Neural cell (in vitro differentiated cells): ENCODE measurements at regions not wholly inside any gene's neighbourhood (a gene's known extent, or its start where the extent isn't known, plus 50 kb on each side); places are given as distances from the start of the nearest gene placed in this dataset.

Experiments used
- EP300 ChIP-seq: fragments of 450-650 bp; conservative IDR thresholded peaks from 2 replicates; pipeline ENCODE4 v1.6.1; 2014; ENCODE audit warnings: antibody characterized with exemption, mild to moderate bottlenecking, moderate library complexity; ENCODE audit not compliant: poor library complexity, severe bottlenecking
- EZH2 ChIP-seq: fragments of 200-600, 300-800 bp; shearing (Covaris generic), sonication (generic); IDR thresholded peaks from 2 replicates; pipeline ENCODE4 v1.6.1; 2014; ENCODE audit warnings: antibody characterized with exemption, low read length, borderline replicate concordance, mild to moderate bottlenecking; ENCODE audit not compliant: insufficient read depth, poor library complexity, severe bottlenecking
- MXI1 ChIP-seq: fragments of 450-650 bp; conservative IDR thresholded peaks from 2 replicates; pipeline ENCODE4 v1.6.1; 2014; ENCODE audit warnings: antibody characterized with exemption, mild to moderate bottlenecking; ENCODE audit not compliant: poor library complexity, severe bottlenecking
- POLR2AphosphoS5 ChIP-seq: IDR thresholded peaks from 2 replicates; pipeline ENCODE4 v1.6.1; 2012
- RAD21 ChIP-seq: fragments of 450-650 bp; conservative IDR thresholded peaks from 2 replicates; pipeline ENCODE4 v1.6.1; 2014; ENCODE audit warnings: antibody characterized with exemption, mild to moderate bottlenecking, moderate library complexity
- TAF1 ChIP-seq: IDR thresholded peaks from 2 replicates; pipeline ENCODE4 v1.6.1; 2012; ENCODE audit warnings: low read depth
- TF ChIP-seq, protein P1 (sequence below): fragments of 450-650 bp; IDR thresholded peaks from 2 replicates; pipeline ENCODE4 v1.5.1; 2014; ENCODE audit warnings: antibody characterized with exemption, mild to moderate bottlenecking, moderate library complexity; ENCODE audit not compliant: poor library complexity, severe bottlenecking
- TF ChIP-seq, protein P2 (sequence below): IDR thresholded peaks from 2 replicates; pipeline ENCODE4 v1.6.1; 2012; ENCODE audit warnings: borderline replicate concordance

DNA sequence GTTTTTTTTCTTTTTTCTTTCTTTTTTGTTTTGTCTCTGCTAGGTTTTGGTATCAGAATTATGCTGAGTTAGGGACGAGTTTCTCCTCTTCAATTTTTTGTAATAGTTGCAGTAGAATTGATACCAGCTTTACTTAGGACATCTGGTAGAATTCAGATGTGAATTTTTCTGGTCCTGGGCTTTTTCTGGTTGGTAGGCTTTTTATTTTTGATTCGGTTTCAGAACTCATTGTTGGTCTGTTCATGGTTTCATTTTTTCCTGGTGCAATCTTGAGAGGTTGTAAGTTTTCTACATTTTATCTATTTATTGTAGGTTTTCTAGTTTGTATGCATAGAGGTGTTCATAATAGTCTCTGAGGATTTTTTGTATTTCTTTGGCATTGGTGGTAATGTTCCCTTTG, 498.1 kb upstream of the CPEB2 start:
- TF ChIP-seq RAD21 (no peak), EP300 (no peak), POLR2AphosphoS5 (no peak), MXI1 (no peak), EZH2 (no peak), TAF1 (no peak)
- TF ChIP-seq, protein P1, sequence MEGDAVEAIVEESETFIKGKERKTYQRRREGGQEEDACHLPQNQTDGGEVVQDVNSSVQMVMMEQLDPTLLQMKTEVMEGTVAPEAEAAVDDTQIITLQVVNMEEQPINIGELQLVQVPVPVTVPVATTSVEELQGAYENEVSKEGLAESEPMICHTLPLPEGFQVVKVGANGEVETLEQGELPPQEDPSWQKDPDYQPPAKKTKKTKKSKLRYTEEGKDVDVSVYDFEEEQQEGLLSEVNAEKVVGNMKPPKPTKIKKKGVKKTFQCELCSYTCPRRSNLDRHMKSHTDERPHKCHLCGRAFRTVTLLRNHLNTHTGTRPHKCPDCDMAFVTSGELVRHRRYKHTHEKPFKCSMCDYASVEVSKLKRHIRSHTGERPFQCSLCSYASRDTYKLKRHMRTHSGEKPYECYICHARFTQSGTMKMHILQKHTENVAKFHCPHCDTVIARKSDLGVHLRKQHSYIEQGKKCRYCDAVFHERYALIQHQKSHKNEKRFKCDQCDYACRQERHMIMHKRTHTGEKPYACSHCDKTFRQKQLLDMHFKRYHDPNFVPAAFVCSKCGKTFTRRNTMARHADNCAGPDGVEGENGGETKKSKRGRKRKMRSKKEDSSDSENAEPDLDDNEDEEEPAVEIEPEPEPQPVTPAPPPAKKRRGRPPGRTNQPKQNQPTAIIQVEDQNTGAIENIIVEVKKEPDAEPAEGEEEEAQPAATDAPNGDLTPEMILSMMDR = no peak
- TF ChIP-seq, protein P2, sequence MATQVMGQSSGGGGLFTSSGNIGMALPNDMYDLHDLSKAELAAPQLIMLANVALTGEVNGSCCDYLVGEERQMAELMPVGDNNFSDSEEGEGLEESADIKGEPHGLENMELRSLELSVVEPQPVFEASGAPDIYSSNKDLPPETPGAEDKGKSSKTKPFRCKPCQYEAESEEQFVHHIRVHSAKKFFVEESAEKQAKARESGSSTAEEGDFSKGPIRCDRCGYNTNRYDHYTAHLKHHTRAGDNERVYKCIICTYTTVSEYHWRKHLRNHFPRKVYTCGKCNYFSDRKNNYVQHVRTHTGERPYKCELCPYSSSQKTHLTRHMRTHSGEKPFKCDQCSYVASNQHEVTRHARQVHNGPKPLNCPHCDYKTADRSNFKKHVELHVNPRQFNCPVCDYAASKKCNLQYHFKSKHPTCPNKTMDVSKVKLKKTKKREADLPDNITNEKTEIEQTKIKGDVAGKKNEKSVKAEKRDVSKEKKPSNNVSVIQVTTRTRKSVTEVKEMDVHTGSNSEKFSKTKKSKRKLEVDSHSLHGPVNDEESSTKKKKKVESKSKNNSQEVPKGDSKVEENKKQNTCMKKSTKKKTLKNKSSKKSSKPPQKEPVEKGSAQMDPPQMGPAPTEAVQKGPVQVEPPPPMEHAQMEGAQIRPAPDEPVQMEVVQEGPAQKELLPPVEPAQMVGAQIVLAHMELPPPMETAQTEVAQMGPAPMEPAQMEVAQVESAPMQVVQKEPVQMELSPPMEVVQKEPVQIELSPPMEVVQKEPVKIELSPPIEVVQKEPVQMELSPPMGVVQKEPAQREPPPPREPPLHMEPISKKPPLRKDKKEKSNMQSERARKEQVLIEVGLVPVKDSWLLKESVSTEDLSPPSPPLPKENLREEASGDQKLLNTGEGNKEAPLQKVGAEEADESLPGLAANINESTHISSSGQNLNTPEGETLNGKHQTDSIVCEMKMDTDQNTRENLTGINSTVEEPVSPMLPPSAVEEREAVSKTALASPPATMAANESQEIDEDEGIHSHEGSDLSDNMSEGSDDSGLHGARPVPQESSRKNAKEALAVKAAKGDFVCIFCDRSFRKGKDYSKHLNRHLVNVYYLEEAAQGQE = no peak
